Smooth muscle cell (in vitro differentiated cells): ENCODE measurements at regions not wholly inside any gene's neighbourhood (a gene's known extent, or its start where the extent isn't known, plus 50 kb on each side); places are given as distances from the start of the nearest gene placed in this dataset.

Experiments used
- DNase-seq: peaks from one replicate; lab custom pipeline; 2025; ENCODE audit not compliant: unreplicated experiment; lab: John Stamatoyannopoulos, UW
- H2AFZ ChIP-seq: fragments of 200-600 bp; sonication (generic); 2 replicates; pipeline ENCODE4 v1.6.0; 2016; ENCODE audit warnings: antibody characterized with exemption, low read depth, mild to moderate bottlenecking
- H3F3A ChIP-seq: fragments of 200-600 bp; sonication (generic); 2 replicates; pipeline ENCODE4 v1.6.0; 2017; ENCODE audit warnings: antibody characterized with exemption, low read depth
- H3K27ac ChIP-seq: fragments of 200-600 bp; sonication (generic); 2 replicates; pipeline ENCODE4 v1.5.1; 2016; ENCODE audit warnings: low read depth, mild to moderate bottlenecking
- H3K27me3 ChIP-seq: fragments of 200-600 bp; sonication (generic); 2 replicates; pipeline ENCODE4 v1.6.1; 2016; ENCODE audit warnings: low read depth, mild to moderate bottlenecking
- H3K36me3 ChIP-seq: fragments of 200-600 bp; sonication (generic); 2 replicates; pipeline ENCODE4 v1.5.1; 2016; ENCODE audit warnings: low read depth
- H3K4me1 ChIP-seq: fragments of 200-600 bp; sonication (generic); 2 replicates; pipeline ENCODE4 v1.5.1; 2016; ENCODE audit warnings: low read depth
- H3K4me2 ChIP-seq: fragments of 200-600 bp; sonication (generic); 2 replicates; pipeline ENCODE4 v1.6.0; 2016; ENCODE audit warnings: mild to moderate bottlenecking
- H3K4me3 ChIP-seq: fragments of 200-600 bp; sonication (generic); 2 replicates; pipeline ENCODE4 v1.5.1; 2016; ENCODE audit warnings: mild to moderate bottlenecking
- H3K79me2 ChIP-seq: fragments of 200-600 bp; sonication (generic); 2 replicates; pipeline ENCODE4 v1.6.0; 2016; ENCODE audit warnings: low read depth, mild to moderate bottlenecking
- H3K9ac ChIP-seq: fragments of 200-600 bp; sonication (generic); 2 replicates; pipeline ENCODE4 v1.6.0; 2016; ENCODE audit warnings: low read depth
- H3K9me3 ChIP-seq: fragments of 200-600 bp; sonication (generic); replicated peaks from 2 replicates; pipeline ENCODE4 v1.5.1; 2016; ENCODE audit warnings: low read depth
- H4K20me1 ChIP-seq: fragments of 200-600 bp; sonication (generic); 2 replicates; pipeline ENCODE4 v1.6.0; 2016; ENCODE audit warnings: low read depth
- CTCF ChIP-seq: fragments of 200-600 bp; sonication (generic); IDR thresholded peaks from 2 replicates; pipeline ENCODE4 v1.5.1; 2017; ENCODE audit warnings: borderline replicate concordance, mild to moderate bottlenecking, antibody characterized with exemption; ENCODE audit not compliant: insufficient read depth, poor library complexity, severe bottlenecking
- WGBS: methylation state at CpG from one replicate; pipeline ENCODE4 v1.1.7; 2016; ENCODE audit warnings: low lambda C conversion rate; 5-methylcytosine and 5-hydroxymethylcytosine counted together

GRCh38 chr2:2640818-2641217 lies 309.7 kb upstream of the MYT1L start:
- no peaks in the 10 kb centered on the region for H3K36me3 ChIP-seq

GRCh38 chr2:2640371-2640770 lies 309.3 kb upstream of the MYT1L start:
- no peak overlapping the region for H3K4me2 ChIP-seq
- no peak for DNase-seq
- no peak overlapping the region for H3K4me3 ChIP-seq

More at GRCh38 chr2:2640818-2641217, 309.7 kb upstream of the MYT1L start:
- H3K79me2 ChIP-seq: no peaks in the 10 kb centered on the region
- H2AFZ ChIP-seq: no peak overlapping the region
- no peaks in the 10 kb centered on the region for H3K4me1 ChIP-seq
- H3K9ac ChIP-seq: no peak overlapping the region
- no peaks in the 10 kb centered on the region for H3F3A ChIP-seq
- no peaks in the 10 kb centered on the region for H3K27me3 ChIP-seq
- H3K27ac ChIP-seq: no peak overlapping the region
- WGBS: 84% methylated on average over 3 of the region's 3 CpGs
- H4K20me1 ChIP-seq: no peaks in the 10 kb centered on the region
- no peak for DNase-seq
- H3K4me2 ChIP-seq: no peak overlapping the region
- no peak for TF ChIP-seq CTCF
- H3K4me3 ChIP-seq: no peak overlapping the region
- no peaks in the 10 kb centered on the region for H3K9me3 ChIP-seq

GRCh38 chr2:2639251-2640139 lies 308.4 kb upstream of the MYT1L start:
- Histone ChIP-seq H3K27me3 (no peaks in the 10 kb centered on the region), H3K9me3 (no peaks in the 10 kb centered on the region), H4K20me1 (no peaks in the 10 kb centered on the region), H3K36me3 (no peaks in the 10 kb centered on the region), H3K4me3 (no peak overlapping the region), H3K27ac (no peak overlapping the region), H3K9ac (no peak overlapping the region), H3K79me2 (no peaks in the 10 kb centered on the region), H3K4me1 (no peaks in the 10 kb centered on the region), H2AFZ (no peak overlapping the region), H3K4me2 (no peak overlapping the region), H3F3A (no peaks in the 10 kb centered on the region)
- no peak for TF ChIP-seq CTCF
- 86% methylated on average over 30 of the region's 31 CpGs for WGBS
- DNase-seq: no peak

More at GRCh38 chr2:2640371-2640770, 309.3 kb upstream of the MYT1L start:
- no peak for TF ChIP-seq CTCF
- no peak overlapping the region for H2AFZ ChIP-seq
- 93% methylated on average over 7 of the region's 7 CpGs for WGBS
- H3F3A ChIP-seq: no peaks in the 10 kb centered on the region
- H3K36me3 ChIP-seq: no peaks in the 10 kb centered on the region
- H3K9ac ChIP-seq: no peak overlapping the region
- H3K4me1 ChIP-seq: no peaks in the 10 kb centered on the region
- no peaks in the 10 kb centered on the region for H3K27me3 ChIP-seq
- H3K9me3 ChIP-seq: no peaks in the 10 kb centered on the region
- no peaks in the 10 kb centered on the region for H4K20me1 ChIP-seq
- H3K79me2 ChIP-seq: no peaks in the 10 kb centered on the region
- H3K27ac ChIP-seq: no peak overlapping the region
